Epithelial cell of esophagus (primary cell): ENCODE measurements at regions not wholly inside any gene's neighbourhood (a gene's known extent, or its start where the extent isn't known, plus 50 kb on each side); places are given as distances from the start of the nearest gene placed in this dataset.

ENCODE experiments used
- DNase-seq: peaks from one replicate; pipeline ENCODE4 v3.0.0; 2010; ENCODE audit warnings: low read depth
- H3K4me3 ChIP-seq: 2 replicates; pipeline ENCODE4 v1.5.1; 2011; ENCODE audit warnings: mild to moderate bottlenecking, low read length, control low read depth
- TF ChIP-seq, protein P1 (sequence below): IDR thresholded peaks from 2 replicates; pipeline ENCODE4 v1.5.1; 2011; ENCODE audit warnings: low read depth, mild to moderate bottlenecking, low read length, control low read depth, inconsistent platforms; ENCODE audit not compliant: insufficient read depth; ENCODE audit errors: missing control alignments

DNA sequence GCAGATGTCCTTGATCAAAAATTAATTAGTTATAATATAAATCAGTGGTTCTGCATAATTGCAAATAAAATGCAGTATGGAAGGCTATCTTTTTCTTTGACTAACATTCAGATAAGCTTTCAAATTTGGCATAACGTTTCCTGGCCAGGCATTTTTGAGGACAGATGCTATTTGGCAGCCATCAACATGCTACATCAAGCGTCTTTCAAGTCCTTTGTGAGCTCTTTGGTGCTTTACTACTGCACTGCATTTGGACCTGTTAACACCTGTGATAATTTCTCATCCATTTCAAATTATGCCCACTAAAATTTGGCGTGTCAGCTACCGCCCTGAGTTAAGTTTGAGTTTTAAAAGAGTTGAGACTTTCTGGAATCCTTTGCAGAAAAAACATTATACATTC, 545.7 kb downstream of the STK39 start:
- TF ChIP-seq, protein P1, sequence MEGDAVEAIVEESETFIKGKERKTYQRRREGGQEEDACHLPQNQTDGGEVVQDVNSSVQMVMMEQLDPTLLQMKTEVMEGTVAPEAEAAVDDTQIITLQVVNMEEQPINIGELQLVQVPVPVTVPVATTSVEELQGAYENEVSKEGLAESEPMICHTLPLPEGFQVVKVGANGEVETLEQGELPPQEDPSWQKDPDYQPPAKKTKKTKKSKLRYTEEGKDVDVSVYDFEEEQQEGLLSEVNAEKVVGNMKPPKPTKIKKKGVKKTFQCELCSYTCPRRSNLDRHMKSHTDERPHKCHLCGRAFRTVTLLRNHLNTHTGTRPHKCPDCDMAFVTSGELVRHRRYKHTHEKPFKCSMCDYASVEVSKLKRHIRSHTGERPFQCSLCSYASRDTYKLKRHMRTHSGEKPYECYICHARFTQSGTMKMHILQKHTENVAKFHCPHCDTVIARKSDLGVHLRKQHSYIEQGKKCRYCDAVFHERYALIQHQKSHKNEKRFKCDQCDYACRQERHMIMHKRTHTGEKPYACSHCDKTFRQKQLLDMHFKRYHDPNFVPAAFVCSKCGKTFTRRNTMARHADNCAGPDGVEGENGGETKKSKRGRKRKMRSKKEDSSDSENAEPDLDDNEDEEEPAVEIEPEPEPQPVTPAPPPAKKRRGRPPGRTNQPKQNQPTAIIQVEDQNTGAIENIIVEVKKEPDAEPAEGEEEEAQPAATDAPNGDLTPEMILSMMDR, result no peak
- DNase-seq, result no peak
- H3K4me3 ChIP-seq, result no peak overlapping the region

DNA sequence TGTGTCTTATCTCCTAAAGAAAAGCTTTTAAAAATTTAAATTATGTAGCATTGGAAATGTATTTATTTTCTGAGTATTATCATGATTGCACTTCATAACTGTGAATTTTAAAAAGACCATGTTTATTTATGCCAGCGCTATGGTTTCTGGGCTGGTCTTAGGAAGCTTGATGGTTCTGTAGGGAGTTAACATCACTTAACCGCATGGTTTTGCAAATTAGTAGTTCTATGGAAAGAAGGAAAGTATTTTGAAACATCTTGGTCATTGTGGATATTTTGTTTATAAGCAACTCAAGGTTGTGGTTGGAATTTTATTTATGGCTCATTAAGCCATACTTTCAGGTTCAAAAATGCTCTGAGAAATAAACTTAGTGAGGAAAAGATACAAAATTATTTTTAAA, 549.4 kb downstream of the STK39 start:
- TF ChIP-seq, protein P1, result no peak
- DNase-seq, result no peak
- H3K4me3 ChIP-seq, result no peak overlapping the region

DNA sequence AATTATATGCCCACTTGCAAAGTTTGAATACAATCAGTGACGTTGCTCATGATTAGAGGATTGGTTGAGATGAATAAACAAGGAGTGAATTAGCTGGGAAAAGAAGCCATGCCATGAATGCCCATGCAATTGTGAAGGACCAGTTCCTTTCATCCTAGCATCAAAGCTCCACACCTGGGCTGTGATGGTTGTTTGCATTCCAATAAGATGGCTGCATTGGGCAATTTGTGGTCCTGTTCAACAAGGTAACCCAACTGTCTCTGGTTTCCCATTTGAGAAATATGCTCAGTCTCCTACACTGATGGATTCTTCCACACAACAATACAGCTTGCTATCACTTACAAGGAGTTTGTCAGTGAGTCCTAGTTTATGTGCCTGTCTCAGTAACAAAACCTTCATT, 550.2 kb downstream of the STK39 start:
- DNase-seq, result no peak
- H3K4me3 ChIP-seq, result no peak overlapping the region
- TF ChIP-seq, protein P1, result no peak

DNA sequence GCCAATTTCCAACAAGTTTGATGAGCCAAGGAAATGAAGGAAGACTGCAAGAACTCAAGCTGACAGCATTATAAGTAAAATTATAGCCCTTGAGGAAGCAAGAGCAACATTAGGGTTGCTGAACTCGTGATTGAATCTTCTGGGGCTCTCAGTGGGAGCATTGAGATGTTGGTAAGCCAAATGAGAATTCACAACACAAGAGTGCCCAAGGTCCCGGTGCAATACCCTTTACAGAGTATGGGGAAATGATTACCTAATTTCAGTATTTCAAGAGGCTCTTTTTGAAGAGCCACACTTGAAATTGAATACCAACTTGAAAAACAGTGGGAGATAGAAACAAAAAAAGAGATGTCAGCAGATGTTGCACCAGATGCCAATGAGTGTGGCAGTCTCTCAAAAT, 554.5 kb downstream of the STK39 start:
- no peak for DNase-seq
- TF ChIP-seq, protein P1, result no peak
- H3K4me3 ChIP-seq, result no peak overlapping the region

DNA sequence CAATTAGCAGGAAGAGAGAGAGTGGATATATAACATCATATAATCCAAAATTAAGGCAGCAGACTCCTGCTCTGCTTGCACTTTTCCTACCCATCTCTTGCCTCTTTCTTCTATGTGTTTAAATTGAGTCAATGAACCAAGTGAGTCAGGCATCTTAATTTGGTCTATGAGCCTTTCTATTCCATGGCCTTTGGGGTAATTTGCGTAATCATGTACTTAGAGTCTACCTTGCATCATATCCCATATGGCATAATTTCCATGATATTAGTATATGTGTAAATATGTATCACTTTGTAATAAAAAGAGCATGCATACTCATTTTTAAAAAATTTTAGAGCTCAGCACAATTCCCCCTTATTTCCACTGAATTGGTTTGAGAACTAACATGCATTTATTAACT, 555.2 kb downstream of the STK39 start:
- TF ChIP-seq, protein P1, result no peak
- DNase-seq, result peak; percentile 62

DNA sequence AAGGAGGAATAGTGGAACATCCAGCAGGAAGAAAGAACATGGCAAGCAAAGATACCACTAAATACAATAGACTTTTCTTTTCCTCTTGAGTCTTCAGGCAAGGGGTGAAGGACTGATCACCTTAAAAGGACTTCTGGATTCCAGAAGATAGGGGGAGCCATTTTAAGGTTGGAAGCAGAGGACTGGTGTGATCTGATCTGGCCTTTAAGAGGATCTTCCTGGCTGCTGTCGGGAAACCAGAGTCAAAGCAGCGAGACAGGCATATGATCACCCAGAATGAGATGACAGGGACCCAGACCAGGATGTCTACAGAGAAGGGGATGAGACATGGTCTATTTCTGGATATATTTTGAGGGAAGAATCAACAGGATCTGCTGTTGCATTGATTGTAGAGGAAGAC, 558.0 kb downstream of the STK39 start:
- DNase-seq, result peak; percentile 7
- TF ChIP-seq, protein P1, result no peak
- H3K4me3 ChIP-seq, result no peak overlapping the region

More for the DNA sequence above, 555.2 kb downstream of the STK39 start:
- no peak overlapping the region for H3K4me3 ChIP-seq

DNA sequence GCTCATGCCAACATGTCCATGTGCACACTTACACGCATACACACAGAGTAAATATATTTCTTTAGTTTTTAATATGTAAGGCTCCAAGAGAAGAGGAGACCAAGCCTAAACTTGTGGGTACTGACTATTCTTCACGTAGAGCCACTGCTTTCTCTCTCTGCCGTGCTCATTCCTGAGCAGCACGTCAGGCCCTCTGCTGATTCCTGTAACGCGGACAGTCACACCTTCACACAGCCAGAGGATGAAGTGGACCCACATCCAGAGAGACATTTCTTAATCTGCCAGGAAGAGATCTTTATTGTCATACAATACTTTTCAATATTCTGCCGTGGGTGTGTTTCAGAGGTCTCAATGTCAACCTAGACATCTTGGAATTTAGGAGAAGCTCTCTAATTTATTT, 560.7 kb downstream of the STK39 start:
- TF ChIP-seq, protein P1, result no peak
- DNase-seq, result no peak
- H3K4me3 ChIP-seq, result no peak overlapping the region
